Neural cell (in vitro differentiated cells): ENCODE measurements at regions not wholly inside any gene's neighbourhood (a gene's known extent, or its start where the extent isn't known, plus 50 kb on each side); places are given as distances from the start of the nearest gene placed in this dataset.

Experiments
- H2AFZ ChIP-seq: fragments of 200-600, 300-800 bp; sonication (generic), shearing (Covaris generic); 2 replicates; pipeline ENCODE4 v1.6.0; 2014; ENCODE audit warnings: low read depth, mild to moderate bottlenecking, antibody characterized with exemption, low read length, moderate library complexity
- H3F3A ChIP-seq: fragments of 200-600 bp; shearing (Covaris generic); 2 replicates; pipeline ENCODE4 v1.6.1; 2016; ENCODE audit warnings: mild to moderate bottlenecking, moderate library complexity, mixed read lengths, antibody characterized with exemption, low read length; ENCODE audit not compliant: insufficient read depth, poor library complexity, severe bottlenecking
- H3K27ac ChIP-seq: fragments of 200-600, 300-800 bp; sonication (generic), shearing (Covaris generic); 2 replicates; pipeline ENCODE4 v1.5.1; 2014; ENCODE audit warnings: mild to moderate bottlenecking, low read length, moderate library complexity
- H3K27me3 ChIP-seq: fragments of 300-800, 200-600 bp; sonication (generic), shearing (Covaris generic); 2 replicates; pipeline ENCODE4 v1.6.0; 2014; ENCODE audit warnings: mild to moderate bottlenecking, low read depth, low read length, moderate library complexity; ENCODE audit not compliant: insufficient read depth
- H3K36me3 ChIP-seq: fragments of 300-800, 200-600 bp; sonication (generic), shearing (Covaris generic); 2 replicates; pipeline ENCODE4 v1.5.1; 2014; ENCODE audit warnings: mild to moderate bottlenecking, antibody characterized with exemption, low read length, moderate library complexity; ENCODE audit not compliant: insufficient read depth
- H3K4me2 ChIP-seq: fragments of 300-800, 200-600 bp; sonication (generic), shearing (Covaris generic); 2 replicates; pipeline ENCODE4 v1.6.0; 2014; ENCODE audit warnings: mild to moderate bottlenecking, low read length
- H3K4me3 ChIP-seq: fragments of 300-800, 200-600 bp; sonication (generic), shearing (Covaris generic); 2 replicates; pipeline ENCODE4 v1.5.1; 2014; ENCODE audit warnings: mild to moderate bottlenecking, low read length, moderate library complexity
- H3K79me2 ChIP-seq: fragments of 200-600 bp; shearing (Covaris generic); replicated peaks from 2 replicates; pipeline ENCODE4 v1.6.0; 2014; ENCODE audit warnings: mild to moderate bottlenecking, low read length, moderate library complexity; ENCODE audit not compliant: insufficient read depth
- H3K9ac ChIP-seq: fragments of 300-800, 200-600 bp; sonication (generic), shearing (Covaris generic); 2 replicates; pipeline ENCODE4 v1.6.1; 2016; ENCODE audit warnings: mild to moderate bottlenecking, low read length, mixed read lengths
- H3K9me2 ChIP-seq: fragments of 200-600 bp; shearing (Covaris generic); 2 replicates; pipeline ENCODE4 v1.6.1; 2016; ENCODE audit warnings: mild to moderate bottlenecking, low read length, mixed read lengths; ENCODE audit not compliant: insufficient read depth
- H3K9me3 ChIP-seq: fragments of 200-600, 300-800 bp; sonication (generic), shearing (Covaris generic); 2 replicates; pipeline ENCODE4 v1.6.1; 2016; ENCODE audit warnings: mild to moderate bottlenecking, mixed run types, low read length, moderate library complexity, mixed read lengths
- H4K20me1 ChIP-seq: fragments of 200-600 bp; shearing (Covaris generic); 2 replicates; pipeline ENCODE4 v1.6.1; 2016; ENCODE audit warnings: mild to moderate bottlenecking, mixed run types; ENCODE audit not compliant: insufficient read depth
- CTCF ChIP-seq: fragments of 450-650 bp; IDR thresholded peaks from 2 replicates; pipeline ENCODE4 v1.5.1; 2014; ENCODE audit warnings: antibody characterized with exemption, mild to moderate bottlenecking, moderate library complexity; ENCODE audit not compliant: poor library complexity, severe bottlenecking
- EP300 ChIP-seq: fragments of 450-650 bp; conservative IDR thresholded peaks from 2 replicates; pipeline ENCODE4 v1.6.1; 2014; ENCODE audit warnings: antibody characterized with exemption, mild to moderate bottlenecking, moderate library complexity; ENCODE audit not compliant: poor library complexity, severe bottlenecking
- EZH2 ChIP-seq: fragments of 200-600, 300-800 bp; shearing (Covaris generic), sonication (generic); IDR thresholded peaks from 2 replicates; pipeline ENCODE4 v1.6.1; 2014; ENCODE audit warnings: antibody characterized with exemption, low read length, borderline replicate concordance, mild to moderate bottlenecking; ENCODE audit not compliant: insufficient read depth, poor library complexity, severe bottlenecking
- MXI1 ChIP-seq: fragments of 450-650 bp; conservative IDR thresholded peaks from 2 replicates; pipeline ENCODE4 v1.6.1; 2014; ENCODE audit warnings: antibody characterized with exemption, mild to moderate bottlenecking; ENCODE audit not compliant: poor library complexity, severe bottlenecking
- POLR2AphosphoS5 ChIP-seq: IDR thresholded peaks from 2 replicates; pipeline ENCODE4 v1.6.1; 2012
- RAD21 ChIP-seq: fragments of 450-650 bp; conservative IDR thresholded peaks from 2 replicates; pipeline ENCODE4 v1.6.1; 2014; ENCODE audit warnings: antibody characterized with exemption, mild to moderate bottlenecking, moderate library complexity
- REST ChIP-seq: IDR thresholded peaks from 2 replicates; pipeline ENCODE4 v1.6.1; 2012; ENCODE audit warnings: borderline replicate concordance
- SMC3 ChIP-seq: fragments of 450-650 bp; conservative IDR thresholded peaks from 2 replicates; pipeline ENCODE4 v1.6.1; 2014; ENCODE audit warnings: antibody characterized with exemption, mild to moderate bottlenecking, moderate library complexity; ENCODE audit not compliant: poor library complexity
- TAF1 ChIP-seq: IDR thresholded peaks from 2 replicates; pipeline ENCODE4 v1.6.1; 2012; ENCODE audit warnings: low read depth

GRCh38 chr2:226208726-226209125, 590.9 kb downstream of the IRS1 start:
- no peaks in the 10 kb centered on the region for H3K36me3 ChIP-seq
- no peaks in the 10 kb centered on the region for H3K9me3 ChIP-seq
- H3K27me3 ChIP-seq, result no peaks in the 10 kb centered on the region
- no peak overlapping the region for H3K4me3 ChIP-seq
- H4K20me1 ChIP-seq, result no peaks in the 10 kb centered on the region
- TF ChIP-seq POLR2AphosphoS5, result no peak
- no peak for TF ChIP-seq EP300
- TF ChIP-seq TAF1, result no peak
- TF ChIP-seq EZH2, result no peak
- TF ChIP-seq SMC3, result no peak
- TF ChIP-seq REST, result no peak
- TF ChIP-seq RAD21, result no peak
- no peak for TF ChIP-seq CTCF
- no peak for TF ChIP-seq MXI1
- no peaks in the 10 kb centered on the region for H3K79me2 ChIP-seq
- H3K27ac ChIP-seq, result no peak overlapping the region
- no peak overlapping the region for H3K4me2 ChIP-seq
- no peaks in the 10 kb centered on the region for H3F3A ChIP-seq
- H3K9me2 ChIP-seq, result no peaks in the 10 kb centered on the region
- no peak overlapping the region for H3K9ac ChIP-seq
- no peak overlapping the region for H2AFZ ChIP-seq

- no peak overlapping the region for H3K4me3 ChIP-seq
- H3K36me3 ChIP-seq, result no peaks in the 10 kb centered on the region
- no peaks in the 10 kb centered on the region for H3K27me3 ChIP-seq
- no peak overlapping the region for H2AFZ ChIP-seq
- H4K20me1 ChIP-seq, result no peaks in the 10 kb centered on the region
- TF ChIP-seq CTCF (no peak), TAF1 (no peak), POLR2AphosphoS5 (no peak), EP300 (no peak), SMC3 (no peak), MXI1 (no peak), EZH2 (no peak), RAD21 (no peak), REST (no peak)
- H3F3A ChIP-seq, result no peaks in the 10 kb centered on the region
- no peak overlapping the region for H3K4me2 ChIP-seq
- H3K79me2 ChIP-seq, result no peaks in the 10 kb centered on the region
- no peaks in the 10 kb centered on the region for H3K9me2 ChIP-seq
- no peak overlapping the region for H3K9ac ChIP-seq
- no peak overlapping the region for H3K27ac ChIP-seq
- no peaks in the 10 kb centered on the region for H3K9me3 ChIP-seq
Observed at GRCh38 chr2:226207671-226208070, 591.9 kb downstream of the IRS1 start.
